ENCODE measurements at regions not wholly inside any gene's neighbourhood (a gene's known extent, or its start where the extent isn't known, plus 50 kb on each side); places are given as distances from the start of the nearest gene placed in this dataset.

DNA sequence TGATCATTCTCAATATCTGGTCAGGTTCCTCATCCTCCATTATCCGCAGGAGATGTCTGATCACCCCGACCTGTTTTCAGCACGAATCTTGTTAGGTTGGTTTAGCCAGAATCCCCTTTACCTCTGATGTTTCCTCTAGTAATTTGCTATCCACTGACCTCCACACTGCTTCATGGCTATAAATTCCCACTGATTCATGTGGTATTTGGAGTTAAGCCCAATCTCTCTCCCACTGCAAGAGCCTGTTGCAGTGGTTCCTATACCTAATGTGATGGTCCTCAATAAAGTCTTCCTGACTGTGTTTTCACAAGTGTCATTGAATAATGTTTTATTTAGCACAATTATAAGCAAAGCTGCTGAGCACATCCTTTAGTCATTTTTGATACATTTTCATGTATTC is 124.8 kb upstream of the CNTN3 start:
- Mint-ChIP-seq H3K4me3 (ENCODE audit: unreplicated experiment) (no peak overlapping the region), H3K4me1 (ENCODE audit: low read depth) (no peaks in the 10 kb centered on the region), H3K27ac (ENCODE audit: unreplicated experiment) (no peak overlapping the region), H3K27me3 (ENCODE audit: low read depth) (no peaks in the 10 kb centered on the region), H3K9me3 (ENCODE audit: low read depth) (no peaks in the 10 kb centered on the region), H3K36me3 (ENCODE audit: low read depth) (no peaks in the 10 kb centered on the region)
- TF ChIP-seq, protein P1, sequence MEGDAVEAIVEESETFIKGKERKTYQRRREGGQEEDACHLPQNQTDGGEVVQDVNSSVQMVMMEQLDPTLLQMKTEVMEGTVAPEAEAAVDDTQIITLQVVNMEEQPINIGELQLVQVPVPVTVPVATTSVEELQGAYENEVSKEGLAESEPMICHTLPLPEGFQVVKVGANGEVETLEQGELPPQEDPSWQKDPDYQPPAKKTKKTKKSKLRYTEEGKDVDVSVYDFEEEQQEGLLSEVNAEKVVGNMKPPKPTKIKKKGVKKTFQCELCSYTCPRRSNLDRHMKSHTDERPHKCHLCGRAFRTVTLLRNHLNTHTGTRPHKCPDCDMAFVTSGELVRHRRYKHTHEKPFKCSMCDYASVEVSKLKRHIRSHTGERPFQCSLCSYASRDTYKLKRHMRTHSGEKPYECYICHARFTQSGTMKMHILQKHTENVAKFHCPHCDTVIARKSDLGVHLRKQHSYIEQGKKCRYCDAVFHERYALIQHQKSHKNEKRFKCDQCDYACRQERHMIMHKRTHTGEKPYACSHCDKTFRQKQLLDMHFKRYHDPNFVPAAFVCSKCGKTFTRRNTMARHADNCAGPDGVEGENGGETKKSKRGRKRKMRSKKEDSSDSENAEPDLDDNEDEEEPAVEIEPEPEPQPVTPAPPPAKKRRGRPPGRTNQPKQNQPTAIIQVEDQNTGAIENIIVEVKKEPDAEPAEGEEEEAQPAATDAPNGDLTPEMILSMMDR (IDR thresholded peaks at IDR 0.05) = no peak
- no peak for DNase-seq (ENCODE audit: low spot score)

DNA sequence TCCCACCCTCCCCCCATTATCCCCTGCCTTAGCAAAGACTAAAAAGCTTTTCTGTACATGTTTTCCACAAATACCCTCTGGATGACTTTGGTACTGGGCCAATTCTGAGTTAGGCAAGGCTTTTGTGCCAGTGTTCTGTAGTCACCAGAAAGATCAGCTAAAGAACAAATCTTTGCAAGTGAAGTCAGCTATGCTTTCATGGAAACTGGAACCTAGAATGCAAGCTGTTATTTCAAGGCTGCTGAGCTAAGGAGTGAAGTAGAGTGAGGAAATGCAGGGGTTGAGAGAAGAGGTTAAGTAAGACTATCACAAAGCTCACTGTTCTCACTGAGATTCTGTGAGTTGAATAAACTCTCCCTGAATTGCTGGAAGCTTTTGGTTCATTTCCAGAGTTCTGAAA is 107.8 kb upstream of the CNTN3 start:
- no peak overlapping the region for H3K4me3 Mint-ChIP-seq (ENCODE audit: unreplicated experiment)
- H3K36me3 Mint-ChIP-seq (ENCODE audit: low read depth) = no peaks in the 10 kb centered on the region
- peaks cover 6% of the 10 kb centered on the region for H3K9me3 Mint-ChIP-seq (ENCODE audit: low read depth)
- peaks cover 5% of the 10 kb centered on the region for H3K27me3 Mint-ChIP-seq (ENCODE audit: low read depth)
- H3K4me1 Mint-ChIP-seq (ENCODE audit: low read depth) = no peaks in the 10 kb centered on the region
- TF ChIP-seq, protein P1 (IDR thresholded peaks at IDR 0.05) = no peak
- no peak overlapping the region for H3K27ac Mint-ChIP-seq (ENCODE audit: unreplicated experiment)
- DNase-seq (ENCODE audit: low spot score) = no peak

DNA sequence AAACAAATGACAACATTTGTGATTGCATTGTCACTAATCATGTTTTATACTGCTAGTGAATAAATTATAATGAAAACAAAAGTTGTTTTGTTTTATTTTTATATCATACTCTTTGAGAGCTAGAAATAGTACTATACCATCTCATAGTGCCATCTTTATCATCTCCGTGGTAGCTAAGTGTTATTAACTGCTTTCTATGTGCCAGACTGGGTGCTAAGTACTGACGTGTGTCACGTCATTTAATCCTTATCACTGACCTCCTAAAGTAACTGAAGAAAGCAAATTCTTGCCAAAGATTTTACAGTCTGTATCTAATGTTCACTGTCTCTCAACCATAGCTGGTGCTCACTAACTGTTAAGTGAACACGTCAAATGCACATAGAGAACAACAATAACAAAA is 99.5 kb upstream of the CNTN3 start:
- Mint-ChIP-seq H3K4me1 (ENCODE audit: low read depth) (no peaks in the 10 kb centered on the region), H3K36me3 (ENCODE audit: low read depth) (no peaks in the 10 kb centered on the region), H3K9me3 (ENCODE audit: low read depth) (peaks cover 2% of the 10 kb centered on the region), H3K27ac (ENCODE audit: unreplicated experiment) (no peak overlapping the region), H3K27me3 (ENCODE audit: low read depth) (peaks cover 3% of the 10 kb centered on the region), H3K4me3 (ENCODE audit: unreplicated experiment) (no peak overlapping the region)
- TF ChIP-seq, protein P1 (IDR thresholded peaks at IDR 0.05) = no peak
- no peak for DNase-seq (ENCODE audit: low spot score)

DNA sequence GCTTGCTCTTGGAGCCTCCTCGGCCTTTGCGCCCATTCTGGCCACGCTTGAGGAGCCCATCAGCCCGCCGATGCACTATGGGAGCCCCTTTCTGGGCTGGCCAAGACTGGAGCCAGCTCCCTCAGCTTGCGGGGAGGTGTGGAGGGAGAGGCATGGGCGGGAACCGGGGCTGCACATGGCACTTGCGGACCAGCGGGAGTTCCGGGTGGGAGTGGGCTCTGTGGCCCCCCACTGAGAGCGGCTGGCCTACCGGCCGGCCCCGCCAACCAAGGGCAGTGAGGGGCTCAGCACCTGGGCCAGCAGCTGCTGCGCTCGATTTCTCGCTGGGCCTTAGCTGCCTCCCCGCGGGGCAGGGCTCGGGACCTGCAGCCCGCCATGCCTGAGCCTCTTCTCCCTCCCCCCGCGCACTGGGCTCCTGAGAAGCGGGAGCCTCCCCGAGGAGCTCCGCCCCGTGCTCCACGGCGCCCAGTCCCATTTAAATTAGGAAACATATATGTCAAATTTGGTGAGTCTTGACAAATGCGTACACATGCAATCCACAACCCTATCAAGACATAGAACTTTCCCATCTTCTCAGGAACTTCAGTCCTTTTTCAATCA is 97.6 kb upstream of the CNTN3 start:
- no peak for DNase-seq (ENCODE audit: low spot score)
- no peak overlapping the region for H3K4me3 Mint-ChIP-seq (ENCODE audit: unreplicated experiment)
- peaks cover 2% of the 10 kb centered on the region for H3K9me3 Mint-ChIP-seq (ENCODE audit: low read depth)
- no peaks in the 10 kb centered on the region for H3K4me1 Mint-ChIP-seq (ENCODE audit: low read depth)
- no peaks in the 10 kb centered on the region for H3K27me3 Mint-ChIP-seq (ENCODE audit: low read depth)
- no peak overlapping the region for H3K27ac Mint-ChIP-seq (ENCODE audit: unreplicated experiment)
- TF ChIP-seq, protein P1 (IDR thresholded peaks at IDR 0.05) = no peak
- no peaks in the 10 kb centered on the region for H3K36me3 Mint-ChIP-seq (ENCODE audit: low read depth)

DNA sequence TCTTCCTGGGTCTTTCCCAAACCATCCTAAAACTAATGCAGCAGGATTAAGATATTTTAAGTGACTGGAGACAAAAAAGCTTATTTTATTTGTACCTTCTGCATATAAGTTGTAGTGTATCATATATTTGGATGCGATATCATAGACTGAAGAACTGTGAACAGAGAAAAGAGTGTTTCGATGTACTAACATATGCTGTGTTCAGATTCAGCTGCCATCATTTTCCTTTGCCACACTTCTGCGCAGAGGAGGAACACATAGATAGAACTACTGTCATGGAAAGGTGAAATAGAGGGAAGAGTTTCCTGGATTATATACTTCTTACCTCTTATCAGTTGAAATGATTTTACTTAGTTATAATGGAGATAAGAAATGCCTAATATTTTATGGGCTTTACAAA is 95.5 kb upstream of the CNTN3 start:
- H3K27ac Mint-ChIP-seq (ENCODE audit: unreplicated experiment) = no peak overlapping the region

More for the DNA sequence above, 95.5 kb upstream of the CNTN3 start:
- Mint-ChIP-seq H3K27me3 (ENCODE audit: low read depth) (no peaks in the 10 kb centered on the region), H3K4me3 (ENCODE audit: unreplicated experiment) (no peak overlapping the region), H3K36me3 (ENCODE audit: low read depth) (no peaks in the 10 kb centered on the region), H3K4me1 (ENCODE audit: low read depth) (no peaks in the 10 kb centered on the region), H3K9me3 (ENCODE audit: low read depth) (peaks cover 2% of the 10 kb centered on the region)
- TF ChIP-seq, protein P1 (IDR thresholded peaks at IDR 0.05) = no peak
- DNase-seq (ENCODE audit: low spot score) = no peak
